Ovary (tissue), 7 donors: ENCODE measurements at regions not wholly inside any gene's neighbourhood (a gene's known extent, or its start where the extent isn't known, plus 50 kb on each side); places are given as distances from the start of the nearest gene placed in this dataset.

Experiments
- DNase-seq, 5 donors: peaks; one replicate each; pipeline ENCODE4 v3.0.0-alpha.2; 2019 to 2020
- H3K27ac ChIP-seq, 2 donors: fragments of 200-600 bp; one replicate each; pipeline versions ENCODE4 v1.5.1 to v1.8.0; 2019 to 2022
- H3K27me3 ChIP-seq: fragments of 200-600 bp; one replicate; pipeline ENCODE4 v1.8.0; 2022
- H3K36me3 ChIP-seq: fragments of 200-600 bp; sonication (generic); one replicate; pipeline ENCODE4 v1.5.1; 2019
- H3K4me1 ChIP-seq: one replicate; pipeline ENCODE4 v1.8.1; 2013; ENCODE audit warnings: mild to moderate bottlenecking, moderate library complexity; ENCODE audit not compliant: insufficient read depth
- H3K4me3 ChIP-seq: fragments of 200-600 bp; sonication (generic); one replicate; pipeline ENCODE4 v1.5.1; 2017
- H3K9me3 ChIP-seq, 2 donors: fragments of 200-600 bp in 1 of 2; sonication (generic) in 1 of 2; one replicate each; pipeline versions ENCODE4 v1.5.1 to v1.8.1; 2013 to 2019; ENCODE audit warnings: mild to moderate bottlenecking in 1 of 2, moderate library complexity in 1 of 2
- EP300 ChIP-seq: sonication (generic); formaldehyde crosslinking; IDR thresholded peaks from one replicate; pipeline ENCODE4 v1.6.1; 2017; ENCODE audit warnings: antibody characterized with exemption
- POLR2A ChIP-seq: fragments of 450-650 bp; IDR thresholded peaks from one replicate; pipeline ENCODE4 v1.6.1; 2017; ENCODE audit warnings: antibody characterized with exemption, mild to moderate bottlenecking, moderate library complexity
- WGBS, 3 donors: extraction: QIAGEN DNeasy Blood & Tissue Kit in 1 of 3; methylation state at CpG; one replicate each; pipeline versions ENCODE4 v1.1.5 to v1.1.7; 2013 to 2017; 5-methylcytosine and 5-hydroxymethylcytosine counted together
- intact Hi-C, 4 donors: fragments of 100-400 bp; cut with DNase I; formaldehyde crosslinking; loops; one replicate each; pipeline versions ENCODE4 v1.11.0 to v1.15.1; 2022 to 2023
- TF ChIP-seq, protein P1 (sequence below), 3 donors: fragments of 450-650 bp in 2 of 3; fragments of 200-600 bp in 1 of 3; IDR thresholded peaks; one replicate each; pipeline versions ENCODE4 v1.5.1 to v1.8.0; 2016 to 2022; ENCODE audit warnings: antibody characterized with exemption in 3 of 3, mild to moderate bottlenecking in 1 of 3
- donor health status: DM: no; HTN: no; CAD: no; lungs with moderate emphysema.
- donor health status: DM: no; HTN: no; CAD: no.
- donor health status: Bipolar disorder and iron deficiency.
- donor health status: DM: no; HTN: no; CAD: no.
- donor health status: DM: yes; HTN: yes; CAD: no.

DNA sequence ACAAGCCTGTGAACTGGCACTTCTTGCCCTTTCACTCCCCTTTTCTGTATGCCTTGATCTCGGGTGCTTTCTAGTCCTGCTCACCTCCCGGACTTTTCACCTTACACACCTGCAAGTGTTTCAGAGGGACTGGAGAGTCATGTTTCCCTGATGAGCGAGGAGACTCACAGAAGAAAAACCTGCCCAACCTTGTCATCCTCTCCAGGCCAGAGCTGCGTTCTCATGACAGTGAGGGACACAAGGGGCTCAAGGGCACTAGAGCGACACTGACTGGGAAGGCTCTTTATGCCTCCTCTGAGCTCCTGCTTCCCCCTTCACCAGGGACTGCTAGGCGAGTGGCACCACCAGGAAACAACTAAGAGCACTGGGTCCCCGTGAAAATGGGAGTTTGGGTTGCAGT is 376.9 kb upstream of the RPS23 start:
- Histone ChIP-seq H3K27me3 (no peaks in the 10 kb centered on the region), H3K27ac (no peak overlapping the region), H3K4me3 (no peak overlapping the region), H3K36me3 (no peaks in the 10 kb centered on the region), H3K9me3 (no peaks in the 10 kb centered on the region), H3K4me1 (no peaks in the 10 kb centered on the region)
- no peak for DNase-seq
- WGBS, 3 donors: 83 to 89% (median 88%) methylated on average over 7 of the region's 7 CpGs
- intact Hi-C loops: no loop called here
- no peak for TF ChIP-seq POLR2A
- TF ChIP-seq, protein P1, sequence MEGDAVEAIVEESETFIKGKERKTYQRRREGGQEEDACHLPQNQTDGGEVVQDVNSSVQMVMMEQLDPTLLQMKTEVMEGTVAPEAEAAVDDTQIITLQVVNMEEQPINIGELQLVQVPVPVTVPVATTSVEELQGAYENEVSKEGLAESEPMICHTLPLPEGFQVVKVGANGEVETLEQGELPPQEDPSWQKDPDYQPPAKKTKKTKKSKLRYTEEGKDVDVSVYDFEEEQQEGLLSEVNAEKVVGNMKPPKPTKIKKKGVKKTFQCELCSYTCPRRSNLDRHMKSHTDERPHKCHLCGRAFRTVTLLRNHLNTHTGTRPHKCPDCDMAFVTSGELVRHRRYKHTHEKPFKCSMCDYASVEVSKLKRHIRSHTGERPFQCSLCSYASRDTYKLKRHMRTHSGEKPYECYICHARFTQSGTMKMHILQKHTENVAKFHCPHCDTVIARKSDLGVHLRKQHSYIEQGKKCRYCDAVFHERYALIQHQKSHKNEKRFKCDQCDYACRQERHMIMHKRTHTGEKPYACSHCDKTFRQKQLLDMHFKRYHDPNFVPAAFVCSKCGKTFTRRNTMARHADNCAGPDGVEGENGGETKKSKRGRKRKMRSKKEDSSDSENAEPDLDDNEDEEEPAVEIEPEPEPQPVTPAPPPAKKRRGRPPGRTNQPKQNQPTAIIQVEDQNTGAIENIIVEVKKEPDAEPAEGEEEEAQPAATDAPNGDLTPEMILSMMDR (IDR thresholded peaks at IDR 0.05): no peak

DNA sequence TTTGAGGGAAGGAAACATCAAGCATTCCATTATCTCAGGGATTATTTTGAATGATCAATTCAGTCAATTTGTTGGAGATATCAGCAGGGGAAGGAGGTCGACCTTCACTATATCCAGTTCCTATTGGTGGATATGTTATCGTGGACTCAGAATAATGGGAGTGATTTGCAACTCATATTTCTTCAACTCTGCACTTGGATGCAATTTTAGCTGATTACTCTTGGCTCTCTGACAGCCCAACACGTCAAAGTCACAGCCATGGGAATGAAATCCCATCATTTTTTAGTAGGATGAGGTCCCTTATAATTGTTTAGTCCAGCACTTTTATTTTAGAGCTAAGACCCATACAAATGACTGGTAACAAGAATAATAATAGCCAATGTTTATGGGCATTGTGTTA is 371.8 kb upstream of the RPS23 start:
- 44 to 57% (median 50%) methylated on average over 3 of the region's 3 CpGs for WGBS, 3 donors
- H3K27me3 ChIP-seq: no peaks in the 10 kb centered on the region
- DNase-seq: no peak
- TF ChIP-seq POLR2A: no peak
- no peak for TF ChIP-seq EP300
- TF ChIP-seq, protein P1 (IDR thresholded peaks at IDR 0.05): no peak
- H3K4me1 ChIP-seq: no peaks in the 10 kb centered on the region
- no peaks in the 10 kb centered on the region for H3K9me3 ChIP-seq
- no peak overlapping the region for H3K4me3 ChIP-seq
- H3K36me3 ChIP-seq: no peaks in the 10 kb centered on the region
- H3K27ac ChIP-seq: no peak overlapping the region
- intact Hi-C loops: no loop called here

DNA sequence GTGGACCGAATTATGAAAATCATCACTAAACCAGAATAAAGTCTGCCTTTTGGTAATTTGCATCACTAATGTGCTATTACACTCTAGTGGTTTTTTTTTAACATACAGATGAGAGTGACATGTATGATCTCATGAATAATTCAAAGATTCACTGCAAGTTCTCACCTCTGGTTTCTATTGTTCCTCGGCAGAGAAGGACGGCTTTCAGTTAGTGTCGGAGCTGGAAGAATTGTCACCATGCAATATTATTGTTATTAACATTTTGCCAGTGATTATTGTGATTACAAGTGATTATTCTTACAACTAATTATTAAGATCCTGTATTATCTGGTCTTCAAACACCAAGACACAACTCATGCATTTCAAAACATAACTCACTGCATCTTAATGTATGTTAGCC is 366.6 kb upstream of the RPS23 start:
- Histone ChIP-seq H3K9me3 (no peaks in the 10 kb centered on the region), H3K4me3 (no peak overlapping the region), H3K27me3 (no peaks in the 10 kb centered on the region), H3K27ac (no peak overlapping the region), H3K36me3 (no peaks in the 10 kb centered on the region), H3K4me1 (no peaks in the 10 kb centered on the region)
- 95 to 98% (median 96%) methylated on average over 4 of the region's 4 CpGs for WGBS, 3 donors
- no peak for TF ChIP-seq POLR2A
- TF ChIP-seq EP300: no peak
- no peak for DNase-seq
- intact Hi-C loops: no loop called here

DNA sequence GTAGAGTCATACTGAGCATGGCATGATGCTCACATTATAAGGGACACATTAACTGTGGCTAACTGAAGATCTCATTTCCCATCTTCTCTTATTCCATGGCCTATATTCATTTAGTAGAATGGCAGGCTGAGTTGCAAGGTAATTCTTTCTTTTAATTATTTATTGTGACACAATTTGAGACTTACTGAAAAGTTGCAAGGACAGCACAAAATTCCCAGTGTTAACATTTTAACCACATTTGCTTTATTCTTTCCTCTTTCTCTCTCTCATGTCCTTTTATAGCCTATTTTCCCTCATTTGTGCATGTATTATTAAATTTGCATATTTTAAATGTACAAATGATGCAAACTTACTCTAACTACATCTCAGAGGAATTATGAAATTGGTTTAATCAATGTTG is 366.1 kb upstream of the RPS23 start:
- no peak for TF ChIP-seq EP300
- TF ChIP-seq, protein P1 (IDR thresholded peaks at IDR 0.05): no peak
- no peak for TF ChIP-seq POLR2A
- Histone ChIP-seq H3K27me3 (no peaks in the 10 kb centered on the region), H3K9me3 (no peaks in the 10 kb centered on the region), H3K36me3 (no peaks in the 10 kb centered on the region), H3K4me1 (no peaks in the 10 kb centered on the region), H3K27ac (no peak overlapping the region), H3K4me3 (no peak overlapping the region)
- intact Hi-C loops: no loop called here
- no peak for DNase-seq

DNA sequence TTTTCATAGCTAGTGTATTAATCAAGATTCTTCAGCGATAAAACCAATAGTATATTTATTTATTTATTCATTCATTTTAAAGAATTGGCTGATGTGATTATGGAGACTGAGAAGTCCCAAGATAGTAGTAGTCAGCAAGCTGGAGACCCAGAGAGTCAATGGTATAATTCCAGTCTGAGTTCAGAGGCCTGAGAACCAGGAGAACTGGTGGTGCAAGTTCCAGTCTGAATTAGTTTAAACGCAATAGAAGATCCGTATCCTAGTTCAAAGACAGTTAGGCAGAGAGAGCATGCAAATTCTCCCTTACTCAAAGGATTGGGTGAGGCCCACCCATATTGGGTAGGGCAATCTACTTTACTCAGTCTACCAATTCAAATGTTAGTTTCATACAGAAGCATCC is 364.2 kb upstream of the RPS23 start:
- no peaks in the 10 kb centered on the region for H3K9me3 ChIP-seq
- no peak overlapping the region for H3K4me3 ChIP-seq
- WGBS, 3 donors: 95 to 98% (median 96%) methylated on average over 3 of the region's 3 CpGs
- intact Hi-C loops: no loop called here
- TF ChIP-seq, protein P1 (IDR thresholded peaks at IDR 0.05): no peak
- TF ChIP-seq POLR2A: no peak
- no peak for TF ChIP-seq EP300
- no peaks in the 10 kb centered on the region for H3K36me3 ChIP-seq
- no peak for DNase-seq
- H3K27me3 ChIP-seq: no peaks in the 10 kb centered on the region
- H3K4me1 ChIP-seq: no peaks in the 10 kb centered on the region
- H3K27ac ChIP-seq: no peak overlapping the region
